Psoas muscle (tissue), 7 donors: ENCODE measurements at regions not wholly inside any gene's neighbourhood (a gene's known extent, or its start where the extent isn't known, plus 50 kb on each side); places are given as distances from the start of the nearest gene placed in this dataset.
"Not testable (repeated sequence)": the region's sequence is repeated elsewhere in the genome, so short reads cannot be mapped to it uniquely, and the experiment has no call there.

ENCODE experiments used
- ATAC-seq, 4 donors: fragments of 200-7000 bp; cut with Tn5 transposase; one replicate each; pipeline ENCODE4 v1.9.1; 2020; ENCODE audit warnings: moderate library complexity in 3 of 4, mild to moderate bottlenecking in 2 of 4
- DNase-seq, 2 donors: peaks; one replicate each; pipeline ENCODE4 v3.0.0-alpha.2; 2020
- H3K27ac ChIP-seq: fragments of 200-600 bp; one replicate; pipeline ENCODE4 v1.8.0; 2022
- H3K27me3 ChIP-seq, 3 donors: fragments of 200-600 bp in 1 of 3; one replicate each; pipeline versions ENCODE4 v1.6.1 to v1.8.0; 2013 to 2022; ENCODE audit warnings: low read length in 2 of 3, mild to moderate bottlenecking in 2 of 3, moderate library complexity in 1 of 3; ENCODE audit not compliant: insufficient read depth in 3 of 3
- H3K36me3 ChIP-seq, 2 donors: fragments of 200-600 bp in 1 of 2; one replicate each; pipeline versions ENCODE4 v1.6.1 to v1.8.0; 2013 to 2022; ENCODE audit warnings: low read depth in 1 of 2, mild to moderate bottlenecking in 1 of 2, moderate library complexity in 1 of 2; ENCODE audit not compliant: insufficient read depth in 1 of 2
- H3K4me1 ChIP-seq: fragments of 200-600 bp; one replicate; pipeline ENCODE4 v1.8.0; 2022
- H3K4me3 ChIP-seq: fragments of 200-600 bp; one replicate; pipeline ENCODE4 v1.8.0; 2022; ENCODE audit warnings: mild to moderate bottlenecking
- H3K9me3 ChIP-seq: fragments of 200-600 bp; one replicate; pipeline ENCODE4 v1.8.0; 2022
- CTCF ChIP-seq: fragments of 200-600 bp; IDR thresholded peaks from one replicate; pipeline ENCODE4 v1.8.0; 2022; ENCODE audit warnings: antibody characterized with exemption
- WGBS, 3 donors: extraction: QIAGEN DNeasy Blood & Tissue Kit; methylation state at CpG; one replicate each; pipeline versions ENCODE4 v1.1.6 to v1.1.7; 2013; 5-methylcytosine and 5-hydroxymethylcytosine counted together
- intact Hi-C, 2 donors: fragments of 100-400 bp; cut with DNase I; formaldehyde crosslinking; loops; one replicate each; pipeline versions ENCODE4 v1.11.0 to v1.14.2; 2022
- donor health status: healthy with polysubstance abuse.
- donor health status: DM: no; HTN: no; CAD: no; lungs with moderate emphysema.
- donor health status: Bipolar disorder and iron deficiency.
- donor health status: healthy.
- donor health status: DM: yes; HTN: yes; CAD: no.
- donor health status: DM: no; HTN: no; CAD: no.
- donor health status: DM: yes; HTN: yes; CAD: no.

- DNase-seq, result no peak
- no peaks in the 10 kb centered on the region for H3K4me1 ChIP-seq
- H3K4me3 ChIP-seq, result no peak overlapping the region
- H3K36me3 ChIP-seq, result no peaks in the 10 kb centered on the region
- H3K27me3 ChIP-seq, result no peaks in the 10 kb centered on the region
- no peak for TF ChIP-seq CTCF
- intact Hi-C loops, result loop anchor here in 1 of 2 donors (10.0 kb wide), 1 partner anchor 610 kb away; no protein-coding TSS in a partner anchor
- H3K9me3 ChIP-seq, result no peaks in the 10 kb centered on the region
- no peak for ATAC-seq
- WGBS, 3 donors, result 23 to 27% (median 25%) methylated on average over 4 of the region's 4 CpGs
- no peak overlapping the region for H3K27ac ChIP-seq
Measured at GRCh38 chr22:34414467-34415440, 494.5 kb upstream of the LARGE1 start.

GRCh38 chr22:34416022-34416860 is 496.0 kb upstream of the LARGE1 start:
- H3K36me3 ChIP-seq, result no peaks in the 10 kb centered on the region
- WGBS, 3 donors, result 35 to 41% (median 36%) methylated on average over 7 of the region's 7 CpGs
- H3K27ac ChIP-seq, result no peak overlapping the region
- H3K27me3 ChIP-seq, result no peaks in the 10 kb centered on the region
- H3K9me3 ChIP-seq, result no peaks in the 10 kb centered on the region
- ATAC-seq (no peak), DNase-seq (no peak)
- H3K4me3 ChIP-seq, result no peak overlapping the region
- no peaks in the 10 kb centered on the region for H3K4me1 ChIP-seq
- no peak for TF ChIP-seq CTCF
- intact Hi-C loops, result loop anchor here in 1 of 2 donors (10.0 kb wide), 1 partner anchor 609 kb away; no protein-coding TSS in a partner anchor

GRCh38 chr22:34422948-34423347 is 502.7 kb upstream of the LARGE1 start:
- ATAC-seq, H3K4me1 ChIP-seq, intact Hi-C loops, H3K9me3 ChIP-seq, H3K36me3 ChIP-seq, H3K4me3 ChIP-seq, H3K27ac ChIP-seq, DNase-seq, H3K27me3 ChIP-seq: not testable (repeated sequence)
- 80 to 83% (median 81%) methylated on average over 8 of the region's 8 CpGs for WGBS, 3 donors

GRCh38 chr22:34427436-34427835 is 507.2 kb upstream of the LARGE1 start:
- no peak overlapping the region for H3K4me3 ChIP-seq
- WGBS, 3 donors, result 76 to 83% (median 78%) methylated on average over 4 of the region's 4 CpGs
- H3K4me1 ChIP-seq, result no peaks in the 10 kb centered on the region
- no peak overlapping the region for H3K27ac ChIP-seq
- H3K9me3 ChIP-seq, result no peaks in the 10 kb centered on the region
- ATAC-seq (no peak), DNase-seq (no peak)
- TF ChIP-seq CTCF, result no peak
- intact Hi-C loops, result no loop called here
- no peaks in the 10 kb centered on the region for H3K36me3 ChIP-seq
- no peaks in the 10 kb centered on the region for H3K27me3 ChIP-seq

GRCh38 chr22:34427841-34428240 is 507.6 kb upstream of the LARGE1 start:
- no peak overlapping the region for H3K27ac ChIP-seq
- DNase-seq, result no peak
- H3K36me3 ChIP-seq, result no peaks in the 10 kb centered on the region
- no peaks in the 10 kb centered on the region for H3K4me1 ChIP-seq
- 67 to 75% (median 68%) methylated on average over 1 of the region's 1 CpG for WGBS, 3 donors
- TF ChIP-seq CTCF, result no peak
- intact Hi-C loops, result no loop called here
- no peaks in the 10 kb centered on the region for H3K9me3 ChIP-seq
- H3K4me3 ChIP-seq, result no peak overlapping the region
- H3K27me3 ChIP-seq, result no peaks in the 10 kb centered on the region
- ATAC-seq, result no peak
